ENCODE measurements at regions not wholly inside any gene's neighbourhood (a gene's known extent, or its start where the extent isn't known, plus 50 kb on each side); places are given as distances from the start of the nearest gene placed in this dataset.
"Not testable (repeated sequence)": the region's sequence is repeated elsewhere in the genome, so short reads cannot be mapped to it uniquely, and the experiment has no call there.

GRCh38 chr2:134009440-134009839 lies 244.4 kb upstream of the MGAT5 start:
- Histone ChIP-seq H3K27ac (ENCODE audit: insufficient read length, low read depth, low read length) (no peak overlapping the region), H3K23ac (ENCODE audit: insufficient read length, low read depth, low read length) (no peak overlapping the region)
- no CpG with 5 or more reads among the region's 8 CpGs for whole genome bisulfite sequencing (ENCODE audit: extremely low coverage, insufficient read length, low lambda C conversion rate)

DNA sequence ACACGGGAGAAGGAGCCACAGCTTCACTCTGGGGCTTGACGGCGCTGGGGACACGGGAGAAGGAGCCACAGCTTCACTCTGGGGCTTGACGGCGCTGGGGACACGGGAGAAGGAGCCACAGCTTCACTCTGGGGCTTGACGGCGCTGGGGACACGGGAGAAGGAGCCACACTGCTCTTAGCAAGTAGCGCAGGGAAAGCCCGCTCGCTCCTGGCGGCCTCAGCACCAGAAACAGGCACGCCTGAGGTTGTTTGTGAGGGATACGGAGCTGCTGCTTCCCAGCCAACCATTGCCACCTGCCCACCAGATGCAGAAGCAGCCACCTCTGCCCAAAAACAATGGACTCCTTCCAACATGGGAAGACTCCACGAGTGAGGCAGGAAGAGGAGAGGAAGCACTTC lies 244.0 kb upstream of the MGAT5 start:
- H3K79me2 ChIP-seq (ENCODE audit: insufficient read depth, low read length); H3K27me3 Mint-ChIP-seq (ENCODE audit: low read depth); H3K14ac ChIP-seq (ENCODE audit: insufficient read depth, low read length); H3K4me3 Mint-ChIP-seq; H3K23ac ChIP-seq (ENCODE audit: insufficient read length, low read depth, low read length); H3K23me2 ChIP-seq (ENCODE audit: insufficient read length, low read depth, low read length, poor library complexity, severe bottlenecking); H4K91ac ChIP-seq (ENCODE audit: insufficient read length, low read depth, low read length); H2BK12ac ChIP-seq (ENCODE audit: insufficient read length, low read depth, low read length); H3K56ac ChIP-seq (ENCODE audit: insufficient read length, low read depth, low read length); H2AFZ ChIP-seq (ENCODE audit: low read length); H4K5ac ChIP-seq (ENCODE audit: insufficient read length, low read depth, low read length); H3K27me3 ChIP-seq (ENCODE audit: insufficient read depth, low read length); H2BK5ac ChIP-seq (ENCODE audit: insufficient read length, low read length); H4K20me1 ChIP-seq (ENCODE audit: control insufficient read depth, insufficient read depth, insufficient read length); H2BK20ac ChIP-seq (ENCODE audit: low read depth, low read length, poor library complexity, severe bottlenecking); H3K4ac ChIP-seq (ENCODE audit: low read depth, low read length); H2AK5ac ChIP-seq (ENCODE audit: insufficient read length, low read length); H3K79me1 ChIP-seq (ENCODE audit: insufficient read depth, low read depth, low read length, poor library complexity, severe bottlenecking); DNase-seq; H4K8ac ChIP-seq (replicated peaks; ENCODE audit: insufficient read length, low read depth, low read length); H2BK15ac ChIP-seq (ENCODE audit: low read depth, low read length); H3T11ph ChIP-seq (ENCODE audit: low read length); H3K9me3 ChIP-seq (ENCODE audit: control insufficient read depth, low read depth, low read length); H3K9ac ChIP-seq (ENCODE audit: extremely low read depth, insufficient read length, low read length); H3K36me3 Mint-ChIP-seq (ENCODE audit: insufficient read depth in 1 of 3, low read depth in 3 of 3); H3K4me1 ChIP-seq (ENCODE audit: insufficient read depth, low read length); H3K4me2 ChIP-seq (ENCODE audit: insufficient read depth, insufficient read length, low read length); H3K27ac Mint-ChIP-seq; H3K18ac ChIP-seq (ENCODE audit: insufficient read length, low read depth, low read length); H3K27ac ChIP-seq (ENCODE audit: insufficient read length, low read depth, low read length); H3K9me3 Mint-ChIP-seq; H2BK120ac ChIP-seq (ENCODE audit: low read depth, low read length, poor library complexity, severe bottlenecking): not testable (repeated sequence)
- peaks cover 3 to 10% of the 10 kb centered on the region in 2 experiments; a peak in 2 of 4 replicates for H3K4me1 Mint-ChIP-seq
- WGBS (ENCODE audit: extremely low coverage, insufficient read length, low lambda C conversion rate), result no CpG with 5 or more reads among the region's 17 CpGs

More at GRCh38 chr2:134009440-134009839, 244.4 kb upstream of the MGAT5 start:
- no peak for DNase-seq
- no peaks in the 10 kb centered on the region for H3K27me3 ChIP-seq (ENCODE audit: insufficient read depth, low read length)
- no peak overlapping the region for H2BK12ac ChIP-seq (ENCODE audit: insufficient read length, low read depth, low read length)
- no peak overlapping the region for H2AFZ ChIP-seq (ENCODE audit: low read length)
- H2BK120ac ChIP-seq (ENCODE audit: low read depth, low read length, poor library complexity, severe bottlenecking), result no peak overlapping the region
- H2BK5ac ChIP-seq (ENCODE audit: insufficient read length, low read length), result no peak overlapping the region
- TF ChIP-seq CTCF (conservative IDR thresholded peaks at IDR 0.05), result no peak
- no peak overlapping the region for H2BK15ac ChIP-seq (ENCODE audit: low read depth, low read length)
- no peaks in the 10 kb centered on the region for H3K79me2 ChIP-seq (ENCODE audit: insufficient read depth, low read length)
- no peak overlapping the region for H2BK20ac ChIP-seq (ENCODE audit: low read depth, low read length, poor library complexity, severe bottlenecking)
- no peaks in the 10 kb centered on the region for H3K79me1 ChIP-seq (ENCODE audit: insufficient read depth, low read depth, low read length, poor library complexity, severe bottlenecking)
- no peak overlapping the region for H4K8ac ChIP-seq (replicated peaks; ENCODE audit: insufficient read length, low read depth, low read length)
- H3T11ph ChIP-seq (ENCODE audit: low read length), result no peak overlapping the region
- no peaks in the 10 kb centered on the region for H4K20me1 ChIP-seq (ENCODE audit: control insufficient read depth, insufficient read depth, insufficient read length)
- H3K9ac ChIP-seq (ENCODE audit: extremely low read depth, insufficient read length, low read length), result no peak overlapping the region
- H3K56ac ChIP-seq (ENCODE audit: insufficient read length, low read depth, low read length), result no peak overlapping the region
- H3K4ac ChIP-seq (ENCODE audit: low read depth, low read length), result no peak overlapping the region
- H3K36me3 Mint-ChIP-seq (ENCODE audit: insufficient read depth in 1 of 3, low read depth in 3 of 3), result no peaks in the 10 kb centered on the region
- no peak overlapping the region for H3K27ac Mint-ChIP-seq
- H3K9me3 Mint-ChIP-seq, result no peaks in the 10 kb centered on the region
- H3K4me1 Mint-ChIP-seq, result peaks cover 3 to 10% of the 10 kb centered on the region in 2 experiments; a peak in 2 of 4 replicates
- H3K14ac ChIP-seq (ENCODE audit: insufficient read depth, low read length), result no peak overlapping the region
- no peak overlapping the region for H3K18ac ChIP-seq (ENCODE audit: insufficient read length, low read depth, low read length)
- no peaks in the 10 kb centered on the region for H3K27me3 Mint-ChIP-seq (ENCODE audit: low read depth)
- no peak overlapping the region for H4K5ac ChIP-seq (ENCODE audit: insufficient read length, low read depth, low read length)
- no peaks in the 10 kb centered on the region for H3K23me2 ChIP-seq (ENCODE audit: insufficient read length, low read depth, low read length, poor library complexity, severe bottlenecking)
- H3K4me1 ChIP-seq (ENCODE audit: insufficient read depth, low read length), result no peaks in the 10 kb centered on the region
- H3K4me2 ChIP-seq (ENCODE audit: insufficient read depth, insufficient read length, low read length), result no peak overlapping the region
- H4K91ac ChIP-seq (ENCODE audit: insufficient read length, low read depth, low read length), result no peak overlapping the region
- no peak overlapping the region for H3K4me3 Mint-ChIP-seq
- H3K9me3 ChIP-seq (ENCODE audit: control insufficient read depth, low read depth, low read length), result no peaks in the 10 kb centered on the region
- H2AK5ac ChIP-seq (ENCODE audit: insufficient read length, low read length), result no peak overlapping the region
